Erythroblast (primary cell): ENCODE measurements at regions not wholly inside any gene's neighbourhood (a gene's known extent, or its start where the extent isn't known, plus 50 kb on each side); places are given as distances from the start of the nearest gene placed in this dataset.

Source experiments
- GATA1 ChIP-seq: IDR thresholded peaks from 2 replicates; pipeline ENCODE4 v1.6.1; 2011; ENCODE audit warnings: low read depth, mild to moderate bottlenecking, control low read depth, low read length, moderate library complexity
- POLR2A ChIP-seq: IDR thresholded peaks from 2 replicates; pipeline ENCODE4 v1.6.1; 2011; ENCODE audit warnings: mild to moderate bottlenecking, low read length

DNA sequence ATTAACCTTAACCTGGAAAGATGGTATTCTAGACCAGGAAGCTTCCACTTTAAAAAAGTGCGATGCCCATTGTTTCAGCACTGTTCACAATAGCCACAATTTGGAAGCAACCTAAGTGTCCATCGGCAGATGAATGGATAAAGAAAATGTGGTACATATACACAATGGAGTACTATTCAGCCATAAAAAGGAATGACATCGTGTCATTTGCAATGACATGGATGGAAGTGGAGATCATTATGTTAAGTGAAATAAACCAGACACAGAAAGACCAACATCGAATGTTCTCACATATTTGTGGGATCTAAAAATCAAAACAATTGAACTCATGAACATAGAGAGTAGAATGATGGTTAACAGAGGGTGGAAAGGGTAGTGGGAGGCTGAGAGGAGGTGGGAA, 94.2 kb downstream of the NR2F2 start:
- TF ChIP-seq POLR2A (no peak), GATA1 (no peak)
